ENCODE measurements at regions not wholly inside any gene's neighbourhood (a gene's known extent, or its start where the extent isn't known, plus 50 kb on each side); places are given as distances from the start of the nearest gene placed in this dataset.

- H3K27ac ChIP-seq (ENCODE audit: extremely low read depth, low read depth, low read length) = no peak overlapping the region
- H3K27me3 ChIP-seq (ENCODE audit: control insufficient read depth in 2 of 2, insufficient read depth in 2 of 2, low read length in 2 of 2) = no peaks in the 10 kb centered on the region
- H2AFZ ChIP-seq (ENCODE audit: low read depth, low read length) = no peak overlapping the region
- H3K9ac ChIP-seq (ENCODE audit: insufficient read depth in 1 of 2, low read depth in 2 of 2, low read length in 2 of 2) = no peak overlapping the region
- H4K20me1 ChIP-seq (replicated peaks; ENCODE audit: control insufficient read depth, insufficient read depth, low read length) = no peaks in the 10 kb centered on the region
- no peak for ATAC-seq
- intact Hi-C loops (cut with micrococcal nuclease) = no loop called here
- 0% methylated on average over 3 of the region's 3 CpGs for WGBS (ENCODE audit: insufficient coverage, low coverage, missing lambda C conversion rate)
- H3K4me1 ChIP-seq (replicated peaks in 1 of 2; ENCODE audit: control insufficient read depth in 2 of 2, insufficient read depth in 2 of 2, low read length in 2 of 2) = no peaks in the 10 kb centered on the region
- no peak for DNase-seq (ENCODE audit: extremely low read depth in 1 of 4, low spot score in 3 of 4)
- in situ Hi-C loops (cut with MboI) = no loop called here
- no TSS peak for BruUV-seq (replicated peaks)
- ChIA-PET CTCF (ENCODE audit: low intra/inter-chr PET ratio) (no interaction called here), POLR2A (interaction anchor here (0.8 kb wide), 1 partner anchor 11 kb away, joined by 3 read pairs; no protein-coding TSS in a partner anchor)
- H3K79me2 ChIP-seq (ENCODE audit: control insufficient read depth, insufficient read depth, low read length) = no peaks in the 10 kb centered on the region
- no peaks in the 10 kb centered on the region for H3K9me1 ChIP-seq (ENCODE audit: control insufficient read depth, insufficient read depth, low read length)
- H3K4me3 ChIP-seq = no peak overlapping the region
- H3K9me3 ChIP-seq (replicated peaks; ENCODE audit: control insufficient read depth, insufficient read depth, low read depth, low read length) = no peaks in the 10 kb centered on the region
- no peak overlapping the region for H3K4me2 ChIP-seq (ENCODE audit: insufficient read depth, low read length)
- no peak for FAIRE-seq
- TF ChIP-seq SMARCA5 (IDR thresholded peaks at IDR 0.05) (no peak), NFATC3 (IDR thresholded peaks at IDR 0.05) (no peak), ZNF76 (CRISPR knock-in tag; IDR thresholded peaks at IDR 0.05; ENCODE audit: borderline replicate concordance) (no peak), HNRNPH1 (optimal IDR thresholded peaks at IDR 0.05; ENCODE audit: low read depth, low read length) (no peak), BACH1 (tag; IDR thresholded peaks at IDR 0.05) (no peak), FOS (IDR thresholded peaks at IDR 0.05; ENCODE audit: extremely low read depth, insufficient read length) (no peak)
- H3K36me3 ChIP-seq (ENCODE audit: control insufficient read depth, insufficient read depth, low read length) = no peaks in the 10 kb centered on the region
Measured at GRCh38 chr3:24837601-24838000, 343.0 kb upstream of the THRB start.

GRCh38 chr3:24838533-24838932, 343.9 kb upstream of the THRB start:
- Histone ChIP-seq H4K20me1 (replicated peaks; ENCODE audit: control insufficient read depth, insufficient read depth, low read length) (no peaks in the 10 kb centered on the region), H3K4me3 (no peak overlapping the region), H3K27ac (ENCODE audit: extremely low read depth, low read depth, low read length) (no peak overlapping the region), H3K4me1 (replicated peaks in 1 of 2; ENCODE audit: control insufficient read depth in 2 of 2, insufficient read depth in 2 of 2, low read length in 2 of 2) (no peaks in the 10 kb centered on the region), H3K9ac (ENCODE audit: insufficient read depth in 1 of 2, low read depth in 2 of 2, low read length in 2 of 2) (no peak overlapping the region), H3K36me3 (ENCODE audit: control insufficient read depth, insufficient read depth, low read length) (no peaks in the 10 kb centered on the region), H3K9me3 (replicated peaks; ENCODE audit: control insufficient read depth, insufficient read depth, low read depth, low read length) (no peaks in the 10 kb centered on the region), H3K4me2 (ENCODE audit: insufficient read depth, low read length) (no peak overlapping the region), H3K27me3 (ENCODE audit: control insufficient read depth in 2 of 2, insufficient read depth in 2 of 2, low read length in 2 of 2) (no peaks in the 10 kb centered on the region), H3K9me1 (ENCODE audit: control insufficient read depth, insufficient read depth, low read length) (no peaks in the 10 kb centered on the region), H3K79me2 (ENCODE audit: control insufficient read depth, insufficient read depth, low read length) (no peaks in the 10 kb centered on the region), H2AFZ (ENCODE audit: low read depth, low read length) (no peak overlapping the region)
- ChIA-PET CTCF (ENCODE audit: low intra/inter-chr PET ratio) (no interaction called here), POLR2A (interaction anchor here (0.6 to 0.8 kb wide), 2 partner anchors 12 to 347 kb away, joined by 3 read pairs; no protein-coding TSS in a partner anchor)
- BruUV-seq (replicated peaks) = no TSS peak
- DNase-seq (ENCODE audit: extremely low read depth in 1 of 4, low spot score in 3 of 4) (no peak), FAIRE-seq (no peak), ATAC-seq (no peak)
- TF ChIP-seq HIVEP1 (CRISPR knock-in tag; IDR thresholded peaks at IDR 0.05) (no peak), NFXL1 (CRISPR knock-in tag; IDR thresholded peaks at IDR 0.05) (no peak), HINFP (tag; conservative IDR thresholded peaks at IDR 0.05; ENCODE audit: low read depth) (no peak), RBFOX2 (IDR thresholded peaks at IDR 0.05; ENCODE audit: low read depth, low read length) (no peak), MYC (IDR thresholded peaks at IDR 0.05; ENCODE audit: low read depth, low read length) (no peak), MYC (CRISPR knock-in tag; IDR thresholded peaks at IDR 0.05; ENCODE audit: borderline replicate concordance, low read depth) (no peak)
- in situ Hi-C loops (cut with MboI) = no loop called here
- intact Hi-C loops (cut with micrococcal nuclease) = no loop called here

Data from K562 (cell line).